Mammary epithelial cell (primary cell): ENCODE measurements at regions not wholly inside any gene's neighbourhood (a gene's known extent, or its start where the extent isn't known, plus 50 kb on each side); places are given as distances from the start of the nearest gene placed in this dataset.
"Not testable (repeated sequence)": the region's sequence is repeated elsewhere in the genome, so short reads cannot be mapped to it uniquely, and the experiment has no call there.

Source experiments
- CTCF ChIP-seq, 2 donors: IDR thresholded peaks in 1 of 2; conservative IDR thresholded peaks in 1 of 2; 2 replicates each; pipeline ENCODE4 v1.5.1; 2011 to 2012; ENCODE audit warnings: inconsistent platforms in 2 of 2, low read length in 2 of 2, mild to moderate bottlenecking in 2 of 2, control low read depth in 1 of 2, low read depth in 1 of 2; ENCODE audit not compliant: insufficient read depth in 1 of 2; ENCODE audit errors: extremely low read depth in 1 of 2
- EZH2 ChIP-seq: IDR thresholded peaks from 2 replicates; pipeline ENCODE4 v1.6.1; 2012; ENCODE audit warnings: low read length, inconsistent platforms, borderline replicate concordance

DNA sequence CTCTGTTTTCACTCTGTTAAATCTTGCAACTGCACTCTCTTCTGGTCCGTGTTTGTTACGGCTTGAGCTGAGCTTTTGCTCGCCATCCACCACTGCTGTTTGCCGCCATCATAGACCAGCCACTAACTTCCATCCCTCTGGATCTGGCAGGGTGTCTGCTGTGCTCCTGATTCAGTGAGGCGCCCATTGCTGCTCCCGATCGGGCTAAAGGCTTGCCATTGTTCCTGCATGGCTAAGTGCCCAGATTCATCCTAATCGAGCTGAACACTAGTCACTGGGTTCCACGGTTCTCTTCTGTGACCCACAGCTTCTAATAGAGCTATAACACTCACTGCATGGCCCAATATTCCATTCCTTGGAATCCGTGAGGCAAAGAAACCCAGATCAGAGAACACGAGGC lies 218.5 kb downstream of the RHOU start:
- not testable (repeated sequence) for TF ChIP-seq CTCF (conservative IDR thresholded peaks at IDR 0.05 in 1 of 2, IDR thresholded peaks at IDR 0.05 in 1 of 2; ENCODE audit: extremely low read depth in 1 of 2, insufficient read depth in 1 of 2, low read depth in 1 of 2, low read length in 2 of 2); EZH2
